Dermis microvascular lymphatic vessel endothelial cell (primary cell): ENCODE measurements at regions not wholly inside any gene's neighbourhood (a gene's known extent, or its start where the extent isn't known, plus 50 kb on each side); places are given as distances from the start of the nearest gene placed in this dataset.
A peak's percentile ranks its signal among the peaks of the same experiment; 100 is the strongest.

Experiments
- DNase-seq, 2 donors: peaks; one replicate each; pipeline versions ENCODE4 v3.0.0 to v3.0.0-alpha.2; 2010; ENCODE audit warnings: low read depth in 2 of 2

DNA sequence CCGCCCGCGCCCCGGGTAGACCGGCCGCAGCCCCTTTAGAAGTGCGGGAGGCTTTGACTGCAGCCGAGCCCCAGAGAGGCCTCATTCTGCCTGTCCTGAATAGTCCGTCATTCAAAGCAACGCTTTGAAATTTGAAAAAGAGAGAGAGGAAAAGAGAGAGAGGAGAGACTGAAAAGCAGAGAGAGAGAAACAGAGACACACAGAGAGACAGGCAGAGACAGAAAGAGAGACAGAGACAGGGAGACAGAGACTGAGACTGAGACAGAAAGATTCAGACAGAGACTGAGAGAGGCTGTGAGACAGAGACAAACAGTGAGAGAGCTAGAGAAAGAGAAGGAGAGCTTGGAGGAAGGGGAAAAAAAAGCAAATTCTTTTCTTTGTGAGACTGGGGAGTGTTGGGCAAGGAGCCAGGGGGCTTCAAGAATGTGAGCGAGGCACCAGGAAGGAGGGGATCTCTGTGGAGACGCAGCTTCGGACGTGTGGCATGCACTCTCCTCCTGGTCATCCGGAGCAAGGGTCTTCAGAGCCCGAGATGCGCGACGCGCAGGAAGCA lies 73.1 kb downstream of the MYCN start:
- DNase-seq: no peak

DNA sequence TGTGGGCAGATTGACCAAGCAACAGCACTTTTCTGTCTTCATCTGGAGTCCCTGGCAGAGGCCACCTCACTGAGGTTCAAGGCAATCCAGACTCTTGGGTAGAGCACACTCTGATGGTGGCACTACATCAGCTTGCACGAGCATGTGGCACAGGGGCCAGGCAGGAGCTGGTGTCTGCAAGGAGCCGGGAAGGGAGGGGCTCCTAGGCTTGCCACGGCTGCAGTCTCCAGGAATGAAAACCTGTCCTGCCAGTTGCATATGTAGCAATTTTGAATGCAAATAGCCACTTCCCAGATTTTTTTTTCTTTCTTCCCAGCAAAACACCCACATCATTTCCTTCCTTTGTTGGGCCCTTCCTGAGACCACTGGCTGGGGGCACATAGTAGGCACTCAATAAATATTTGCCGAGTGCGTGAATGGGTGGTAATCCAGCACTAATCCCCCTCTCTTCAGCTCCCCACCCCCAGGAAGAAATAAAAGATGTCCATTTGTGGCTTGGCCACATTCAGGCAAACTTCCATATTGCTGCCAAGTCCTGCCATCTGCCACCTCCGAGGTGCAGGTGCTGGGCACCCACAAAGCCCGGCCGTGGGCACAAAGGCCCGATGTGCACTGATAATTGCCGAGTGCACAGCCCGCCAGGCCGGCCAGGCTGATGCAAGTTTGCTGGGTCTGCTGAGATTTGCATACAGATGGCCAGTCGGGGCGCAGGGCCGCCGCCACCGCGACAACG lies 72.4 kb downstream of the MYCN start:
- no peak for DNase-seq

DNA sequence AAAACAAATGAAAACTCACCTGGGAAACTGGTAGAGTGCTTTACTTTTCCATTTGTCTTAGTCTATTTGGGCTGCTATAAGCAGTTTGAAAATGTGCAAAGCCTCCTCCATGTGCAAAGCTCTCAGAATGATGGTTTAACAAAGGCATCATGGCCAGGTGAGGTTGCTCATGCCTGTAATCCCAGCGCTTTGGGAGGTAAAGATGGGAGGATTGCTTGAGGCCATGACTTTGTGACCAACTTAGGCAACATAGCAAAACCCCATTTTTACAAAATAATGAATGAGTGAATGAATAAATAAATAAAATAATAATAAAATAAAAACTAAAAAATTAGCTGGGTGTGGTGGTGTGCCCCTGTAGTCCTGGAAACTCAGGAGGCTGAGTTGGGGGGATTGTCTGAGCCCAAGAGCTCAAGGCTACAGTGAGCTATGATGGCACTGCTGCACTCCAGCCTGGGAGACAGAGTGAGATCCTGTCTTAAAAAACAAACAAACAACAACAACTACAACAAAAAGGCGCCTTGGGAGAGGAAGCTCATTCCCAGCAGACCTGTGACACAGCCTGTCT lies 71.8 kb downstream of the MYCN start:
- no peak for DNase-seq

DNA sequence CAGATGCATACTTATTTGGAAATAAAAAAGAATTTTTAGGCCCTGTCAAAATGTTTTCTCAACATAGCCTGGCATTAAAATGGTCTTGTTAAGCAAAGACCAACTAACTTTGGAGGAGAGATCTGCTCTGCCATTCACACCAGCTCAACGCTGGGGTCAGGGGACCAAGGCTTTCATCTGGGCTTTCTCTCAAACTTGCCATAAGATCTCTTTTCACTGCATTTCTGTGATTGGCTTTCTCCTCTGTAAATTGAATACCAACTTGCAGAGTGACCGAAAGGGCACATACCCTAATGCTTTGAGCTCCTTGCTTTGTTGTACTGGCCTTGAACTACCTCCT lies 71.2 kb downstream of the MYCN start:
- DNase-seq: no peak

DNA sequence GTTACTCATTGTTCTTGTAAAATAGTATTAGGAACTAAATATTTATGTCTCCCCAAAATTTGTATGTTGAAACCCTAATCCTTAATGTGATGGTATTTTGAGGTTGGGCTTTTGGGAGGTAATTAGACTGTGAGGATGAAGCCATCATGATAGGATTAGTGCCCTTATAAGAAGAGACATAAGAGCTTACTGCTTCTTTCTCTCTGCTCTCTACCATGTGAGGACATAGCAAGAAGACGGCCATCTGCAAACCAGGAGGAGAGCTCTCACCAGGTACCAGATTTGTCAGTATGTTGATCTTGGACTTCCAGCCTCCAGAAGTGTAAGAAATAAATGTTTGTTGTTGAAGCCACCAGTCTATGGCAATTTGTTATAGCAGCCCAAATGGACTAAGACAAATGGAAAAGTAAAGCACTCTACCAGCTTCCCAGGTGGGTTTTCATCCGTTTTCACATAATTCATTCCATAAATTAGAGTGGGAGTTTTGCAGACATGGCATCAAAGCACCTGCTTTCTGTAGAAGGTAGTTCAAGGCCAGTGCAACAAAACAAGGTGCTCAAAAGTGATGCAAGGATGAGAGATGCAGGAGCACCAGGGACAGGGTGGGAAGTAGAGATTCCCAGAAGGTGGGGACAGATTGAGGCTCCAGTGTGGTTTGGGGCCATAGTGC lies 70.7 kb downstream of the MYCN start:
- no peak for DNase-seq

- no peak for DNase-seq
Measured at GRCh38 chr2:16010011-16010410, 69.7 kb downstream of the MYCN start.

DNA sequence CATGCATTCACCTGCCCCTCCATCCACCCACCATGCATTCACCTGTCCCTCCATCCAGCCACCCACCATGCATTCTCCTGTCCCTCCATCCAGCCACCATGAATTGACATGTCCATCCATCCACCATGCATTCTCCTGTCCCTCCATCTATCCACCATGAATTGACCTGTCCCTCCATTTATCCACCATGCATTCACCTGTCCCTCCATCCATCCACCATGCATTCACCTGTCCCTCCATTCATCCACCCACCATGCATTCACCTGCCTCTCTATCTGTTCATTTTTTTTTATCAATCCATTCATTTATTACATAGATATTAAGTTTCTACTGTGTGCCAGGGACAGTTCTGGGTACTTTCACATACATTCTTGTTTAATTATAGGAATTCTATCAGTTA lies 69.2 kb downstream of the MYCN start:
- DNase-seq: no peak

GRCh38 chr2:16008856-16009255 lies 68.5 kb downstream of the MYCN start:
- DNase-seq: no peak

DNA sequence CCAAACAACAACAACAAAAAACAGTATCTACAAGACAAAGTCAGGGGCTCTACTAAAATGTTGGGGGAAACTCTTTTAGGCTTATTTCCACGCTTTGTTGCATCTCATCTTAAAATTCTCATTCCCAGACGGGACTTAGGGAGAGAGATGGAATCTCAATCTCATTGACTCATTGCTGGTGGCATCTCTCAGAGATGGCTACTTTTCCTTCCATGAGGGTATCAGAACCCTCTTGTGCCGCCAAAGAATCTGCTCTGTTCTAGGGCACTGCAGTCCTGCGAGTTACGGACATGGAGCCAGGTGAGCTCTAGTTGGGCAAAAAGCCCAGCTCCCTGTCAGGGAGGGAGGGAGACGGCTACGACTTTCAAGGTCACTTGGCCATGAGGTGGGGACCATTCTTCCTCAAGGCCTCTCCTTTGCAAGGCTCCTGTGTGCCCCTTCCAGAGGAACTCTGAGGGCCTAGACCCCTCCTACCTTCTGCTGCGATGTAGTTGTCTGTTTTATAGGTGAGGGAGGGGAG lies 68.0 kb downstream of the MYCN start:
- DNase-seq: no peak

- no peak for DNase-seq
Measured at GRCh38 chr2:16007167-16007934, 67.0 kb downstream of the MYCN start.

DNA sequence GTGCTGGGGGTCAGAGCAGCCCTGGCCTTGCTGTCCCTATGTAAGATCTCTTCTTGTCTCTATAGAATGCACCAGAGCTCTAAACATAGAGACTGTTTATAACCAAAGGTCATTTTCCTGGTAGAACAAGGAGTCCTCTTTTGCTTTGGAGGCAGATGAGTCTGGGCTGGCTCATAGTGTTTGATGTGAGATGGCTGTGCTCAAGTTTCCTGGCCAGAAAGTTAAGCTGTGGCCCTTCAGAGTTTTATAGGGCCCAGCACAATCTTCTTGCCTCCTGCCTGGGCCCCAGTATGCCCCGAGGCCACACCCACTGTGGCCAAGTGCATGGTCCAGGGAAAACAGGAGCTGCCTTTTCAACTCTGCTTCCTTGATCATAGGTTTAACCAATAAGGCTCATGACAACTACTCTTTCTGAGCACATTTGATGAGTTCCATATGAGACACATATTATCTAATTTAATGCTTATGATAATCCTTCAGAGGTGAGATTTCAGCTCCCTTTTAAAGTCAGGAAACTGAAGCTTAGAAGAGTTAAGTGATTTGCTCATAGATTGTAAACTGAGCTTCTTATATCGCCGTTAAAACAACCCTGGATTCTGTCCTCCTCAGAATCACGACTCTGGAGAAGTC lies 66.3 kb downstream of the MYCN start:
- DNase-seq: no peak

DNA sequence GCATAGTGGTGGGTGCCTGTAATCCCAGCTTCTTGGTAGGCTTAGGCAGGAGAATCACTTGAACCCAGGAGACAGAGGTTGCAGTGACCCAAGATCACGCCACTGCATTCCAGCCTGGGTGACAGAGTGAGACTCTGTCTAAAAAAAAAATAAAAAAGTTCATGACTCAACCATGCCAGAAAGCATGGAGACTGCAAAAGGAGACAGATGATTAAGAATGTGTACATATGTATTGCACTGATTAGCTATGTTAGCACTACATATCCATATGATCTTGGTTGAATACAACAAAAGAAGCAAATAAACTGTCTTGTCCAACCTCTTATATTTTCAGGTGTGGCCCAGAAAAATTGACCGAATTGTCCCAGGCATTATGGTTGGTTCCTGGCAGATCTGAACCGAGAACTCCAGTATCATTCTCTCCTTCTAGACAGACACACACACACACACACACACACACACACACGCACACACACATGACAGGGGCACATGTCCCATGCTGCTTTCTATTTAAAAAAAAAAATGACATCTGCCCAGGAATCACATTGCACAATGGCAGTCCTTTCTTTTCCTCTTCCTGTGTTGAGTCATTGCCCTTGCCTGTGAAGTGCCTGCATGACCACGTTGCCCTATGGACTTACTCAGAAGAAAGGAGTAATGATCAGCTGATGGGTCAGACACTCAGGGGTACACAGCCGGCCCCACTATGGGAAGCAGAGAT lies 65.6 kb downstream of the MYCN start:
- peak; percentile 50 to 73 for DNase-seq

- no peak for DNase-seq
Measured at GRCh38 chr2:16005389-16005788, 65.0 kb downstream of the MYCN start.

DNA sequence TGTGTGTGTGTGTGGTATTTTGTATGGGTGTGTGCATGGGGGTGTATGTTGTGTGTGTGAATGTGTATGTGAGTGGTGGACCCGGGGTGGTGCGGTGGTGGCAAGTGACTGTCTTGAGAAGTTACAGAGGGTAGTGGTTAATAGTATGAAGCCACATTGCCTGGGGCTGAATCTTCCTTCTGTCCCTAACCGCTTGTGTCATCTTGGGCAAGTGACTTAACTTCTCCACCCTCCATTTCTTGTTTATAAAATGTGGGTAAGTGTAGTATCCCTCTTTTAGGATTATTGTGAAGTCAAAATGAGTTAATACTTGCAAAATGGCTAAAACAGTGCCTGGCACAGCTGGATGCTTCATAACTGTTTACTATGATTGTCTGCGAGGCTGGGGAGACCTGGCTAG lies 63.5 kb downstream of the MYCN start:
- no peak for DNase-seq

DNA sequence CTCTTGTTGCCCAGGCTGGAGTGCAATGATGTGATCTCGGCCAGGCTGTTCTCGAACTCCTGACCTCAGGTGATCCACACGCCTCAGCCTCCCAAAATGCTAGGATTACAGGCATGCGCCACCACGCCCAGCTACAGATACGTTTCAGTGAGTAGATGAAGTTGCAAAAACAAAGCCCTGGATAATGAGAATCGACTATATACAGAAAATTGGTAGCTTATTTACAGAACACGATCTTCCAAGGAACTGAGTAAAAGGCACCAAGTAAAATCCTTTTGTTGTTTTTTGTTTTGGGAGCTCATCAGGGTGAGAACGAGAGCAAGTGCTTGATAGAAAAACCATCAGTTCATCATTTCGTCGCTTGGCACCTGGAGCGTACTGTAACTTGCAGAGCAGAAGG lies 62.8 kb downstream of the MYCN start:
- no peak for DNase-seq

DNA sequence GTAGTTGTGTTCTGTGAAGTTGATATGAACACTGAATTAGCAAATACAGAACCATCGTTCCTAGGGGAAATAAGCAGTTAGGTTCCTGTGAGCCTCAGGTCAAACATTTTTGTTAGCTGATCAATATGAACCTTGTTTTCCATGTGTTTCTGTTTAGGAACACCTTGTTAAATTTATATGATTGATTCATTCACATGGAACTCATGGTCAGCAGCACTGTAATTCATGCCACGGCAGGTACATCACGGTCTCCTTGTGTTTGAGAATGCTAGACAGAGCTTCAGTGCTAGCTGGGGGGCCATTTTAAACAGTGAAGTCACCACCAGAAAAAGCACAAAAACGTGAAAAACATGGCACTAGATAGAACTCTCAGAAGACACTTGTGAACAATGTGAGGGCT lies 62.2 kb downstream of the MYCN start:
- DNase-seq: no peak

DNA sequence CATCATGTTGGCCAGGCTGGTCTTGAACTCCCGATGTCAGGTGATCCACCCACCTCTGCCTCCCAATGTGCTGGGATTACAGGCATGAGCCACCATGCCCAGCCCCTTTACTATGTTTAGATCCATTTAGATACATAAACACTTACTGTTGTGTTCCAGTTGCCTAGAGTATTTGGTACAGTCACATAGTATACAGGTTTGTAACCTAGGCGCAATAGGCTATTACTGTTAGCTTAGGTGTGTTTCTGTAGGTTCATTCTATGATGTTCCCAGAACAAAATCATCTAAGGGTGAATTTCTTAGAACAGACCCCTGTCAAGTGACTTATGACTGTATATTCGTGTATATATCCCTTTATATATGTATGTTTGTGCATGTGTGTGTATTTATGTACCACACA lies 61.8 kb downstream of the MYCN start:
- DNase-seq: no peak

DNA sequence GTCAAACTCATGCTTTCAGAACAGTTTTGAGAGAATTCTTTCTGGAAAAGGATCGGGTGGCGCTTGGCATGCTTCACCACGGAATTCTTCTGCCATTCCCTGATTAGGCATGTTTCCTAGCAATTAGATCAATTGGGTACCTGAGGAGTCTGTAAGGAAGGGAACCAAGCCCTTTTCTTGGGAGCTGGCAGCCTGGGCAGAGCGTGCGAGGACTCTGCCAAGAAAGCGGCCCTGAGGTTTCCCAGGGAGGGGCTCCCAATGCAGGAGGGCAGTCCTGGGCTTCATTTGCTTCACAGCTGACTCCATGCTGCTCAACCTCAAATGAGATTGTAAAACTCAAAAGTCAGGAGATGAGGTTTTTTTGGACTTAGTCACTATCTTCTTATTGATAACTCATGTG lies 60.3 kb downstream of the MYCN start:
- no peak for DNase-seq

GRCh38 chr2:15999596-16000469 lies 59.5 kb downstream of the MYCN start:
- no peak for DNase-seq
